ENCODE measurements at regions not wholly inside any gene's neighbourhood (a gene's known extent, or its start where the extent isn't known, plus 50 kb on each side); places are given as distances from the start of the nearest gene placed in this dataset.

DNA sequence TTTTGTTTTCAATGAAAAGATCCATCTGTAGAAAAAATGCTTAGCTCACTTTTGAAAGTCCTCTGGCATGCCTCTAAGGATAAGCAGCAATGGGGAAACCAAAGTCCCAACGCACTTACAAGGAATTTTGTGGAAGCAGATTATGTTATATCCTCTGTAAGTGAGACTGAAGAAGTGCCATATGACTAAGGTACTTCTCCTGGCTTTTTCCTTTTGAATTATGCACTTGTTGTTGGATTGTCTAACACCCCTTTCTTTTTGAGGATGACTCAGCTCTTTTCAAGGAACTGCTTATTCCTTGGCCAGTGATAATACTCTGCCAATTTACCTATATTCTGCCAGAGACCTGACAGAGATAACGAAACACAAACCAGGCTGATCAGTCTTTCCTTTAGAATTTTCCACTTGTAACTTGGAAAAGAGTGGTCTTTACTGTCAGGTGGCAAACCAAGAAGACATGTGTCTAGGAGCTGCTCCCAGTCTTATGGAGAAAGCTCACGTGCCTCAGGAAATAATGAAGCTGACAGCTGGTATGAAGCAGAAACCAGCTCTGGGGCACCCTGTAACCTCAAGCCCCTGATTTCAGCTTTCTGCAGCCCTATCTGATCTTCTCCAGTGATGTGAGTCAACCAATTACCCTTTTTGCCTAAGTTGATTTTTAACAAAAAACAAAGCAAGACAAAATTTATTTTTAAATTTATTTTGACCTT, 290.8 kb upstream of the FBXL7 start:
- DNase-seq (ENCODE audit: low read depth in 3 of 3): no peak

DNA sequence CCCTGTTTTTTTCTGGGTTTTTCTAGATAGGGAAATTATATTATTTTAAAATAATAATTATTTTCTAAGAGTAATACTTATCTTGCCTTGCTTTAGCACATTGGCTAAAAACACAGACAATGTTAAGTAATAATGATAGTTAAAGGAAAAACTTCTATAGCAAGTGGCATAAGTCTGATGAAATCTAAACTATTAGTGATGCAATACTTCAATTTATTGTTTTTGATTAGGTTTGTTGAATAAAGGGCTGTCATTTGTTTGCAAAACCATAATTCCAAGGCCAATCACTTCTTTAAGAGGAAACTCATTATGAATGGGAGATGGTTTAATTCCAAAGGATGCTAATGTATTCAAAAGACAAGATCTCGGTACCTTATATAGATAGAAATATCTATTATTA, 293.8 kb upstream of the FBXL7 start:
- no peak for DNase-seq (ENCODE audit: low read depth in 3 of 3)

DNA sequence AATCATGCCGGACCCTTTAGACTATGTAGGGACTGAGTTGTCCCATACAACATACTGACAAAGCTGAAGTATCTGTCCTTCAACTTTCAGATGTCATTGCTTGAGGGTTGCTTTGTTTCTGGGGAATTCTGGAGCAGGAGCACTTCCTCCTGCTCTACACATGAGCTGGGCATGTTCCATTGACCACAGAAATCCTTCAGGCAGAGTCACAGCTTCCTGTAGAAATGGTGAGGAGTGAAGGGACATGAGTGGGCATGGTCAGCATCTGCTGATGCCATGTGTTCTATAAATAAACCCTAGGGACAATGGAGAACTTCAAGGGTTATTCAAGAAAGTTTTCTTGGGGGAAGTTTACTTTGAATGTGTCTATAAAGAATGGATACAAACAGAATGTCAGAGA, 296.6 kb upstream of the FBXL7 start:
- no peak for DNase-seq (ENCODE audit: low read depth in 3 of 3)

DNA sequence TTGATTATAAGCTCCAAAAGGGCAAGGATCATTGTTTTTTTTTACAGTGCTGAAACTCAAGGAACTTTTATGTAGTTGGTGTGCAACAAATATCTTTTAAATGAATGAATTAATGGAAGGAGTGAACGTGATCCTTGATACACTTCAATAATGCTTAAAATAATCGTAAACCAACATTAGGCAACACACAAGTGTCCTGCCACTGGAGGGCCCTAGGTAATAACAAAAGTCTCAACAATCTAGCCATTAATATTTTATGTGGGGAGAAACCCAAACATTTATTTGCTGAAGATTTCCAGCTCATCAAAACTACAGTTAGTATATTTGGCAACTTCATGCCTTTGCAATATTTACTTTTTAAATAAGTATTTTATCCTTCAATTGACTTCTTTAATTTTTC, 309.0 kb upstream of the FBXL7 start:
- DNase-seq (ENCODE audit: low read depth in 3 of 3): no peak

- no peak for DNase-seq (ENCODE audit: low read depth in 3 of 3)
These were observed 311.9 kb upstream of the ANKH start for GRCh38 chr5:15183520-15183919.

GRCh38 chr5:15170173-15170572, 298.6 kb upstream of the ANKH start:
- DNase-seq (ENCODE audit: low read depth in 3 of 3): no peak

GRCh38 chr5:15168358-15168757, 296.8 kb upstream of the ANKH start:
- DNase-seq (ENCODE audit: low read depth in 3 of 3): no peak

- no peak for DNase-seq (ENCODE audit: low read depth in 3 of 3)
These were observed 288.5 kb upstream of the ANKH start for GRCh38 chr5:15160091-15160490.

DNA sequence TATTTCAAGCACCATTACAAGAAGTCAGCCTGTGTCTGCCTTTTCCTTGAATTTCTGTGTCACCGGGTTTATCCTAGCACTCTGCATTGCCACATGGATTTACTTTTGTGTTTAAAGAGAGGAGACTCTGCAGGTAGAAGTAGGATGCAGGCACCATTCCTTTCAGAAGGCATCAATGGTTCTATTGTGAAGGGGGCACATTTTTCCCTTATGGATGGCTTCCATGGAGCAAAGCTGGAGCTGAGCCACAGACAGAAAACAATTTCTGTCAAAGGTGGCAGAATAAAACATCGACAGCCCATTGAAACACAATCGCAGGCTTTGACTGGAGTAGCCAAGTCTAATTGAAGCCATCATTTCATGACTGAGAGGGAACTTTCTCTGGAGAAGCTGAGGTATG, 288.0 kb upstream of the ANKH start:
- no peak for DNase-seq (ENCODE audit: low read depth in 3 of 3)

DNA sequence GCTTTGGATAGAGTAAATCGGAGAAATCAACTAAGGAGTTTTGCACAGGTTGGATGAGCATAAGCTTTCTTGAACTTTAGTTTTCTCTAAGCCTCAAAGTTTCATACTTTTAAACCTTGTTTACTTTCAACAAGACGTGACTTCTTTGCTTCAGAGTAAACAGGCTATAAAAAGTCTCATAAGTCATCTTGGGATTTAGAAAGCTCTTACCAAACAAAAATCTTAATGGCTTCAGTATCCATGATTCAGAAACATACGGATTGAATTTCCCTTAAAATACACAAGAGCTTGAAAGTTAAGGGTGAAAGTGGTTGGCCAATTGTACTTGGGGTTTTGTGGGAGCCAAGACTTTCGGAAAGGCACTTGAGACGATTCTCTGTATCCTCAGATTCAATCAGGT, 270.9 kb upstream of the ANKH start:
- no peak for DNase-seq (ENCODE audit: low read depth in 3 of 3)

- no peak for DNase-seq (ENCODE audit: low read depth in 3 of 3)
These were observed 265.8 kb upstream of the ANKH start for GRCh38 chr5:15137414-15137813.

GRCh38 chr5:15135661-15136060, 264.1 kb upstream of the ANKH start:
- no peak for DNase-seq (ENCODE audit: low read depth in 3 of 3)

GRCh38 chr5:15133456-15133965, 261.9 kb upstream of the ANKH start:
- no peak for DNase-seq (ENCODE audit: low read depth in 3 of 3)

DNA sequence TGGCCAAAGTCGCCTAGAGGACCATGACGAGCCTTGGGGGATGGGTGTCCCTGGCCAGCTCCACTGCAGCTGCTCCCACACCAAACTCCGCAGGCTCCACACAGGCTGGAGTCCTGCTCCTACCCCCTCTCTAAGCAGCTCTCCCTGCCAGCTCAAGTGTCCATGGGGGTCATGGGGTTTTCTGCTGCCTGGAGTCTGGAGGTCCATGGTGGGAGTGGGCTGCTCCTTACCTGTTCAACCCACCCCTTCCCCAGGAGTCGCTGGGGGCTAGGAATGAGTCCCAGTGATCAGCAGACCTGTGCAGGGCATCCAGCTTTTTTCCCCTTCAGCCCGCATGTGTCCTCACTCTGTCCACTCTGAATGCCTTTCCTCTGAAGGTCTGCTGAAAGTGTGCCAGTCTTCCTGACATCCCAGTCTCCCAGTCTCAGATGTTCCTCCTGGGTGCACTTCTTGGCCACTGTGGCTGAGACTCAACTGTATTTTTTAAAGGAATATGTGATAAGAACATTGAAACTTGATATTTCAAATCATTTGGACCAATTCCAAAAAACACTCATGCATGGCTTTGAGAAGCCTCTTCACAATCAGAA, 261.3 kb upstream of the ANKH start:
- DNase-seq (ENCODE audit: low read depth in 3 of 3): no peak

- DNase-seq (ENCODE audit: low read depth in 3 of 3): no peak
These were observed 260.3 kb upstream of the ANKH start for GRCh38 chr5:15131909-15132308.

DNA sequence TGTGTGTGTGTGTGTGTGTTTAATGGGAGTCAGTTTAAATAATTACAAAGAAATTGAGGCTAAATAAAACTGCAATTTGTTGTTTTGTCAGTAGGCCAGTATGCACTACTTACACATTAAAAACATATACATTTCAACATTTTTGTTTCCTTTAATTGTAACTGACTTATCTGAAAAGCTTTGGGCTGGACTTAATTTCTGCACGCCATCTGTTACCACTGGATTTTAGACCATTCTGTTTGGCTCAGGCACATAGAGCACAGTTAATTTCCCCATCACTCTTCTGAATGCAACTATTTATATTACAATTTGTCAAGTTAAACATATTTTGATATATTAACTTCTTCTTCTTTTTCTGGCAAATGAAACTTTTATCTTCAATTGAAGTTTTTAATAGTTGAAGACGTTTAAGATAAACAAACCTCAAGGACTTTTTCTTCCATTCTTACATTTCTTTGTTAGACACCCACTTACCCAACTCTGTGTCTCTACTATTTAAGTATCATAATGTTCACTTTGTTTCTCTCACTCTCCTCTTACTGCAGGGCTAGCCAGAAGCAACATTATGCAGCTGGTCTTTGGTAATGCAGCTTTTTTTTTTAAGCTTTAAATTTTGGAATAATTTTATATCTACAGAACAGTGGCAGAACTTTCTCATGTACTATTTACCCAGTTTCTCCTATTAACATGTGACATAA, 253.4 kb upstream of the ANKH start:
- DNase-seq (ENCODE audit: low read depth in 3 of 3): no peak

GRCh38 chr5:15124461-15124860, 252.9 kb upstream of the ANKH start:
- DNase-seq (ENCODE audit: low read depth in 3 of 3): no peak

- no peak for DNase-seq (ENCODE audit: low read depth in 3 of 3)
These were observed 246.1 kb upstream of the ANKH start for GRCh38 chr5:15117688-15118087.

DNA sequence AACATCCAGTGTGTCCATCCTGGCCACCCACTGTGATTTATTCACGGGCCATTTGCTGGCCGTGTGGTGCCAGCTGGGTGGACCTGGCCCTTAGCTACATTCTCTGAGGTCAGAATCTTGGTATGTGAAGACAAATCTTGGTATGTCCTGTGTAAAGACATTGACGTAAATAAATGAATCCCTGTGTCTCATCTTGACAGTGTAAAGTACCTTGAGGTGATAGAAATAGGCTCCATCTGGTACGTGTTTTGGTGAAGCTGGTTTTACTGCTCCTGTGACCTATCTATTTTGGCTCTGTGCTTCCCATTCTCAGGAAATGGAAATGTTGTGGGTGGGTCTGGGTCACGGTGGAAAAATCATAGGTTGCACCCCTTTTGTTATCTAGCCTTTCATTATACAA, 245.4 kb upstream of the ANKH start:
- no peak for DNase-seq (ENCODE audit: low read depth in 3 of 3)

DNA sequence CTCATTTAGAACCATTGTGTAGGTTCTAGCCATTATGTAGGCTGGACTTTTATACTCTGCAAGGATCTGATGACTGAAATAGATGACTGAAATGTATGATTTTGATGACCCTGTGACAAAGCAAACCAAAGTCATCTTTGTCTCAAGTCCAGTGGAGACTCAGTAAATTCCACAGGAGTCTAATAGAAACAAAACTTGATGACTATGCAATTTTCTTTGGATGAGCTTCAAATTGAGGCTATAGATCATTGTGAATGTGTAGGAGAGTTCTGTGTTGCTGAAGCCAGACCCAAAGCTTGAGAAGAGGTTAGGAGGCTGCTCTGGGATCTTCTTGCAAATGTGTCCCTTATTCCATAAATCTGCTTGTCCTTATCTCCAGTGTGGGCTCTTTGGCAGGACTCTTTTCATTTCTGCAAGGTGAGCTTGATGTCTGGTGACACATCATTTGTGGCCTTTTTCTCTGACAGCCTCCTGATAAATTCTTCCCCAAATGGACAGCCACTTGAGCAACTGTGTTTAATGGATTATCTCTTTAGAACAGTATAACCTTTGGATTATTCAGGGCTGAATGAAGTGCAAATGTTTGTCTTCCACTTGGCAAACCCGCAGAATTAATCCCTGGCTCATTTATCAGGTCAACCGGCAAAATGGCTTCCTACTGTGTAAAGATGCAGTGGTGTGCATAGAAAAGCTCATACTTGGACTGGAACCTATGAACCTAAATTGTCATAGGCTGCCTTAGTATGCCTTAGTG, 235.1 kb upstream of the ANKH start:
- DNase-seq (ENCODE audit: low read depth in 3 of 3): no peak

- no peak for DNase-seq (ENCODE audit: low read depth in 3 of 3)
These were observed 234.3 kb upstream of the ANKH start for GRCh38 chr5:15105799-15106393.

- no peak for DNase-seq (ENCODE audit: low read depth in 3 of 3)
These were observed 232.3 kb upstream of the ANKH start for GRCh38 chr5:15103864-15104263.

All from stimulated activated CD4-positive, alpha-beta T cell treated with anti-CD3 and anti-CD28 coated beads, TNF-alpha, amount 100 ng/mL, for 4 hours (primary cell).